PC-9 (cell line): ENCODE measurements at regions not wholly inside any gene's neighbourhood (a gene's known extent, or its start where the extent isn't known, plus 50 kb on each side); places are given as distances from the start of the nearest gene placed in this dataset.

Source experiments
- BruUV-seq: library from RNA; stranded (reverse); fragments of 400-500 nt; replicated peaks from 2 replicates; lab custom pipeline; 2021; lab: Mats Ljungman, UMichigan
- CTCF ChIA-PET: fragments of 300-600 bp; sonication (Branson Sonifier 250); formaldehyde crosslinking; loops from one replicate; lab custom pipeline; 2022; ENCODE audit warnings: antibody characterized with exemption; lab: Charles Lee
- POLR2A ChIA-PET: fragments of 300-600 bp; sonication (Branson Sonifier 250); formaldehyde crosslinking; loops from one replicate; lab custom pipeline; 2022; ENCODE audit warnings: antibody characterized with exemption; ENCODE audit not compliant: unreplicated experiment; lab: Charles Lee
- DNase-seq, 2 experiments: peaks; one replicate each; pipeline versions ENCODE4 v3.0.0 to v3.0.0-alpha.2; 2015 to 2022; ENCODE audit warnings: mixed read lengths in 1 of 2
- H2AFZ ChIP-seq: fragments of 200-600 bp; sonication (generic); 2 replicates; pipeline ENCODE4 v1.8.1; 2017; ENCODE audit warnings: antibody characterized with exemption
- H3F3A ChIP-seq: fragments of 200-600 bp; sonication (generic); 2 replicates; pipeline ENCODE4 v1.8.1; 2017; ENCODE audit warnings: antibody characterized with exemption, mild to moderate bottlenecking, low read depth; ENCODE audit not compliant: insufficient read depth
- H3K27ac ChIP-seq: fragments of 200-600 bp; sonication (generic); 2 replicates; pipeline ENCODE4 v1.6.1; 2016; ENCODE audit warnings: mixed run types
- H3K27me3 ChIP-seq: fragments of 200-600 bp; sonication (generic); 2 replicates; pipeline ENCODE4 v1.6.1; 2016; ENCODE audit warnings: low read depth, mixed run types; ENCODE audit not compliant: insufficient read depth
- H3K36me3 ChIP-seq: fragments of 200-600 bp; sonication (generic); 2 replicates; pipeline ENCODE4 v1.6.1; 2016; ENCODE audit warnings: low read depth, mixed run types
- H3K4me1 ChIP-seq: fragments of 200-600 bp; sonication (generic); replicated peaks from 2 replicates; pipeline ENCODE4 v1.6.1; 2016; ENCODE audit warnings: mixed run types; ENCODE audit not compliant: insufficient read depth
- H3K4me2 ChIP-seq: fragments of 200-600 bp; sonication (generic); 2 replicates; pipeline ENCODE4 v1.6.1; 2017; ENCODE audit warnings: mixed run types
- H3K4me3 ChIP-seq: fragments of 200-600 bp; sonication (generic); 2 replicates; pipeline ENCODE4 v1.6.1; 2016; ENCODE audit warnings: mixed run types
- H3K79me2 ChIP-seq: fragments of 200-600 bp; sonication (generic); 2 replicates; pipeline ENCODE4 v1.6.1; 2017; ENCODE audit warnings: low read depth, mixed run types
- H3K9me2 ChIP-seq: fragments of 200-600 bp; sonication (generic); 2 replicates; pipeline ENCODE4 v1.8.1; 2017; ENCODE audit warnings: mild to moderate bottlenecking; ENCODE audit not compliant: insufficient read depth
- H3K9me3 ChIP-seq: fragments of 200-600 bp; sonication (generic); 2 replicates; pipeline ENCODE4 v1.8.1; 2016; ENCODE audit warnings: low read depth; ENCODE audit not compliant: insufficient read depth
- H4K20me1 ChIP-seq: fragments of 200-600 bp; sonication (generic); 2 replicates; pipeline ENCODE4 v1.8.1; 2017; ENCODE audit not compliant: insufficient read depth
- CTCF ChIP-seq: fragments of 200-600 bp; sonication (generic); conservative IDR thresholded peaks from 2 replicates; pipeline ENCODE4 v1.6.1; 2017; ENCODE audit warnings: mixed run types, antibody characterized with exemption, mild to moderate bottlenecking, moderate library complexity
- EZH2 ChIP-seq: fragments of 200-600 bp; sonication (generic); IDR thresholded peaks from 2 replicates; pipeline ENCODE4 v1.8.0; 2017; ENCODE audit warnings: antibody characterized with exemption, low read depth
- intact Hi-C: fragments of 100-400 bp; cut with micrococcal nuclease; formaldehyde crosslinking; loops from one replicate; pipeline ENCODE4 v1.10.0; 2022; ENCODE audit not compliant: unreplicated experiment

GRCh38 chr6:72553531-72554511, 68.0 kb upstream of the KCNQ5 start:
- Histone ChIP-seq H3K27ac (no peak overlapping the region), H4K20me1 (no peaks in the 10 kb centered on the region), H3K9me3 (no peaks in the 10 kb centered on the region), H2AFZ (no peak overlapping the region), H3K4me3 (no peak overlapping the region), H3K4me1 (no peaks in the 10 kb centered on the region), H3F3A (no peaks in the 10 kb centered on the region), H3K79me2 (no peaks in the 10 kb centered on the region), H3K4me2 (no peak overlapping the region), H3K9me2 (no peaks in the 10 kb centered on the region), H3K36me3 (no peaks in the 10 kb centered on the region), H3K27me3 (no peaks in the 10 kb centered on the region)
- no peak for DNase-seq
- BruUV-seq = no TSS peak
- TF ChIP-seq EZH2 (no peak), CTCF (no peak)
- ChIA-PET POLR2A (interaction anchor here (0.5 kb wide), 1 partner anchor 10 kb away, joined by 7 read pairs; no protein-coding TSS in a partner anchor), CTCF (no interaction called here)
- intact Hi-C loops = no loop called here

- Histone ChIP-seq H3K27ac (no peak overlapping the region), H3K27me3 (no peaks in the 10 kb centered on the region), H3F3A (no peaks in the 10 kb centered on the region), H4K20me1 (no peaks in the 10 kb centered on the region), H3K4me2 (no peak overlapping the region), H3K9me3 (no peaks in the 10 kb centered on the region), H3K36me3 (no peaks in the 10 kb centered on the region), H3K4me1 (no peaks in the 10 kb centered on the region), H3K9me2 (no peaks in the 10 kb centered on the region), H3K4me3 (no peak overlapping the region), H2AFZ (no peak overlapping the region), H3K79me2 (no peaks in the 10 kb centered on the region)
- CTCF ChIA-PET = no interaction called here
- no peak for DNase-seq
- BruUV-seq = no TSS peak
- POLR2A ChIA-PET = no interaction called here
- intact Hi-C loops = no loop called here
- no peak for TF ChIP-seq CTCF
- TF ChIP-seq EZH2 = no peak
Measured at GRCh38 chr6:72554761-72555221, 67.1 kb upstream of the KCNQ5 start.

- ChIA-PET CTCF (no interaction called here), POLR2A (no interaction called here)
- TF ChIP-seq CTCF (no peak), EZH2 (no peak)
Measured at GRCh38 chr6:72559067-72559466, 62.8 kb upstream of the KCNQ5 start.

More at GRCh38 chr6:72559067-72559466, 62.8 kb upstream of the KCNQ5 start:
- Histone ChIP-seq H3K4me2 (no peak overlapping the region), H3K79me2 (no peaks in the 10 kb centered on the region), H3K4me1 (no peaks in the 10 kb centered on the region), H3K9me3 (no peaks in the 10 kb centered on the region), H3K4me3 (no peak overlapping the region), H3K9me2 (no peaks in the 10 kb centered on the region; the same call in 1 of the 2 replicates), H2AFZ (no peak overlapping the region), H3K27ac (no peak overlapping the region), H3K27me3 (no peaks in the 10 kb centered on the region), H3K36me3 (no peaks in the 10 kb centered on the region), H4K20me1 (no peaks in the 10 kb centered on the region), H3F3A (no peaks in the 10 kb centered on the region)
- no peak for DNase-seq
- BruUV-seq = no TSS peak
- intact Hi-C loops = no loop called here
